ENCODE measurements at regions not wholly inside any gene's neighbourhood (a gene's known extent, or its start where the extent isn't known, plus 50 kb on each side); places are given as distances from the start of the nearest gene placed in this dataset.

DNA sequence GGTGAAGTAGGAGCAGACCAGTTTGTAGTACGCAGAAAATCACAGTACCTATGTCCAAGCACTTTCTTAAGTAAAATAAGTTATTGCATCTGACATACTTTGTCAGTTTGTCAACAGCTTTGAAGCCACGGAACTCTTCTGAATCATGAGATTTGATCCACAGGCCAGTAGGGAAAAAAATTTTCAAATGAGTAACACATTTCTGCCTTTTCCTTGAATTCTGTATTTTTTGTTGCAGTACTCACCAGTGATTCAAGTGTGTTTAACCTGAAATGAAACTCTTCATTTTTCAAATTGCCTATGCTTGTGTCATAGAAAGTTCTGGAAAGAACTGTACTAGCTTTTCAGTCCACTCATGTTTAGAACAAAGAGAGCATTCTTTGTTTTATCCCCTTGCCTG lies 337.7 kb downstream of the GATA3 start:
- TF ChIP-seq, protein P1, sequence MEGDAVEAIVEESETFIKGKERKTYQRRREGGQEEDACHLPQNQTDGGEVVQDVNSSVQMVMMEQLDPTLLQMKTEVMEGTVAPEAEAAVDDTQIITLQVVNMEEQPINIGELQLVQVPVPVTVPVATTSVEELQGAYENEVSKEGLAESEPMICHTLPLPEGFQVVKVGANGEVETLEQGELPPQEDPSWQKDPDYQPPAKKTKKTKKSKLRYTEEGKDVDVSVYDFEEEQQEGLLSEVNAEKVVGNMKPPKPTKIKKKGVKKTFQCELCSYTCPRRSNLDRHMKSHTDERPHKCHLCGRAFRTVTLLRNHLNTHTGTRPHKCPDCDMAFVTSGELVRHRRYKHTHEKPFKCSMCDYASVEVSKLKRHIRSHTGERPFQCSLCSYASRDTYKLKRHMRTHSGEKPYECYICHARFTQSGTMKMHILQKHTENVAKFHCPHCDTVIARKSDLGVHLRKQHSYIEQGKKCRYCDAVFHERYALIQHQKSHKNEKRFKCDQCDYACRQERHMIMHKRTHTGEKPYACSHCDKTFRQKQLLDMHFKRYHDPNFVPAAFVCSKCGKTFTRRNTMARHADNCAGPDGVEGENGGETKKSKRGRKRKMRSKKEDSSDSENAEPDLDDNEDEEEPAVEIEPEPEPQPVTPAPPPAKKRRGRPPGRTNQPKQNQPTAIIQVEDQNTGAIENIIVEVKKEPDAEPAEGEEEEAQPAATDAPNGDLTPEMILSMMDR (IDR thresholded peaks at IDR 0.05) = no peak
- no peak for TF ChIP-seq POLR2A (IDR thresholded peaks at IDR 0.05)
- no peak for TF ChIP-seq EP300 (IDR thresholded peaks at IDR 0.05)
